Hepatocyte (in vitro differentiated cells): ENCODE measurements at regions not wholly inside any gene's neighbourhood (a gene's known extent, or its start where the extent isn't known, plus 50 kb on each side); places are given as distances from the start of the nearest gene placed in this dataset.

ENCODE experiments used
- DNase-seq: peaks from one replicate; pipeline ENCODE4 v3.0.0-alpha.2; 2016; ENCODE audit warnings: low spot score
- H2AFZ ChIP-seq: fragments of 200-600 bp; sonication (generic); 2 replicates; pipeline ENCODE4 v1.6.0; 2016; ENCODE audit warnings: antibody characterized with exemption, mild to moderate bottlenecking
- H3K27ac ChIP-seq: fragments of 200-600 bp; sonication (generic); 2 replicates; pipeline ENCODE4 v1.5.1; 2016; ENCODE audit warnings: mild to moderate bottlenecking
- H3K27me3 ChIP-seq: fragments of 200-600 bp; sonication (generic); 2 replicates; pipeline ENCODE4 v1.6.1; 2016
- H3K36me3 ChIP-seq: fragments of 200-600 bp; sonication (generic); replicated peaks from 2 replicates; pipeline ENCODE4 v1.5.1; 2016; ENCODE audit warnings: low read depth; ENCODE audit not compliant: insufficient read depth
- H3K4me1 ChIP-seq: fragments of 200-600 bp; sonication (generic); 2 replicates; pipeline ENCODE4 v1.5.1; 2016; ENCODE audit warnings: mild to moderate bottlenecking, moderate library complexity; ENCODE audit not compliant: insufficient read depth
- H3K4me2 ChIP-seq: fragments of 200-600 bp; sonication (generic); 2 replicates; pipeline ENCODE4 v1.6.0; 2016
- H3K4me3 ChIP-seq: fragments of 200-600 bp; sonication (generic); 2 replicates; pipeline ENCODE4 v1.5.1; 2016; ENCODE audit warnings: mild to moderate bottlenecking
- H3K79me2 ChIP-seq: fragments of 200-600 bp; sonication (generic); 2 replicates; pipeline ENCODE4 v1.6.0; 2017; ENCODE audit warnings: mild to moderate bottlenecking
- H3K9me2 ChIP-seq: fragments of 200-600 bp; sonication (generic); replicated peaks from 2 replicates; pipeline ENCODE4 v1.6.0; 2017; ENCODE audit warnings: mild to moderate bottlenecking; ENCODE audit not compliant: insufficient read depth
- H3K9me3 ChIP-seq: fragments of 200-600 bp; sonication (generic); 2 replicates; pipeline ENCODE4 v1.5.1; 2016; ENCODE audit warnings: low read depth, mild to moderate bottlenecking
- H4K20me1 ChIP-seq: fragments of 200-600 bp; sonication (generic); 2 replicates; pipeline ENCODE4 v1.6.0; 2016; ENCODE audit warnings: mild to moderate bottlenecking; ENCODE audit not compliant: insufficient read depth, poor library complexity, severe bottlenecking
- CTCF ChIP-seq: fragments of 200-600 bp; sonication (generic); IDR thresholded peaks from 2 replicates; pipeline ENCODE4 v1.5.1; 2016; ENCODE audit warnings: antibody characterized with exemption, mild to moderate bottlenecking; ENCODE audit not compliant: poor library complexity
- EZH2 ChIP-seq: fragments of 200-600 bp; sonication (generic); IDR thresholded peaks from 2 replicates; pipeline ENCODE4 v1.6.1; 2016; ENCODE audit warnings: antibody characterized with exemption, mild to moderate bottlenecking, borderline replicate concordance
- EZH2phosphoT487 ChIP-seq: fragments of 200-600 bp; sonication (generic); IDR thresholded peaks from one replicate; pipeline ENCODE4 v1.6.1; 2018; ENCODE audit warnings: antibody characterized with exemption, mild to moderate bottlenecking, low read depth, moderate library complexity; ENCODE audit not compliant: unreplicated experiment, severe bottlenecking
- WGBS: methylation state at CpG from one replicate; pipeline ENCODE4 v1.1.6; 2016; ENCODE audit warnings: low lambda C conversion rate; ENCODE audit errors: missing lambda C conversion rate; 5-methylcytosine and 5-hydroxymethylcytosine counted together

- no peak for TF ChIP-seq EZH2phosphoT487
- no peak for TF ChIP-seq CTCF
- TF ChIP-seq EZH2: no peak
- WGBS: 89% methylated on average over 34 of the region's 35 CpGs
- Histone ChIP-seq H3K9me3 (no peaks in the 10 kb centered on the region), H3K4me1 (peaks cover 16% of the 10 kb centered on the region), H3K36me3 (no peaks in the 10 kb centered on the region), H3K4me2 (no peak overlapping the region), H3K27me3 (no peaks in the 10 kb centered on the region), H2AFZ (no peak overlapping the region), H3K79me2 (peaks cover 9% of the 10 kb centered on the region), H3K27ac (no peak overlapping the region), H4K20me1 (peaks cover 12% of the 10 kb centered on the region), H3K9me2 (no peaks in the 10 kb centered on the region), H3K4me3 (no peak overlapping the region)
- DNase-seq: no peak
These were observed 101.9 kb downstream of the RFLNA start for GRCh38 chr12:124396544-124397398.

- Histone ChIP-seq H3K4me1 (peaks cover 16% of the 10 kb centered on the region), H3K9me2 (no peaks in the 10 kb centered on the region), H3K4me3 (no peak overlapping the region), H3K79me2 (peaks cover 9% of the 10 kb centered on the region), H3K27ac (no peak overlapping the region), H3K9me3 (no peaks in the 10 kb centered on the region), H3K27me3 (no peaks in the 10 kb centered on the region), H4K20me1 (peaks cover 12% of the 10 kb centered on the region), H3K36me3 (no peaks in the 10 kb centered on the region), H3K4me2 (no peak overlapping the region), H2AFZ (no peak overlapping the region)
- DNase-seq: no peak
- 95% methylated on average over 7 of the region's 7 CpGs for WGBS
- no peak for TF ChIP-seq CTCF
- TF ChIP-seq EZH2phosphoT487: no peak
- no peak for TF ChIP-seq EZH2
These were observed 101.1 kb downstream of the RFLNA start for GRCh38 chr12:124395986-124396385.

- H3K27me3 ChIP-seq: no peaks in the 10 kb centered on the region
- no peak for DNase-seq
- WGBS: 86% methylated on average over 21 of the region's 21 CpGs
- no peaks in the 10 kb centered on the region for H3K9me3 ChIP-seq
- TF ChIP-seq CTCF (no peak), EZH2 (no peak), EZH2phosphoT487 (no peak)
- peaks cover 9% of the 10 kb centered on the region for H3K79me2 ChIP-seq
- no peak overlapping the region for H3K4me2 ChIP-seq
- H3K4me3 ChIP-seq: no peak overlapping the region
- no peak overlapping the region for H2AFZ ChIP-seq
- H3K4me1 ChIP-seq: peaks cover 16% of the 10 kb centered on the region
- no peaks in the 10 kb centered on the region for H3K9me2 ChIP-seq
- no peaks in the 10 kb centered on the region for H3K36me3 ChIP-seq
- H3K27ac ChIP-seq: no peak overlapping the region
- H4K20me1 ChIP-seq: peaks cover 12% of the 10 kb centered on the region
These were observed 100.4 kb downstream of the RFLNA start for GRCh38 chr12:124395284-124395752.
